Raji (cell line): ENCODE measurements at regions not wholly inside any gene's neighbourhood (a gene's known extent, or its start where the extent isn't known, plus 50 kb on each side); places are given as distances from the start of the nearest gene placed in this dataset.

ENCODE experiments used
- POLR2A ChIP-seq: IDR thresholded peaks from 2 replicates; pipeline ENCODE4 v1.6.1; 2011; ENCODE audit warnings: low read depth, low read length, control low read depth; ENCODE audit not compliant: insufficient read depth

DNA sequence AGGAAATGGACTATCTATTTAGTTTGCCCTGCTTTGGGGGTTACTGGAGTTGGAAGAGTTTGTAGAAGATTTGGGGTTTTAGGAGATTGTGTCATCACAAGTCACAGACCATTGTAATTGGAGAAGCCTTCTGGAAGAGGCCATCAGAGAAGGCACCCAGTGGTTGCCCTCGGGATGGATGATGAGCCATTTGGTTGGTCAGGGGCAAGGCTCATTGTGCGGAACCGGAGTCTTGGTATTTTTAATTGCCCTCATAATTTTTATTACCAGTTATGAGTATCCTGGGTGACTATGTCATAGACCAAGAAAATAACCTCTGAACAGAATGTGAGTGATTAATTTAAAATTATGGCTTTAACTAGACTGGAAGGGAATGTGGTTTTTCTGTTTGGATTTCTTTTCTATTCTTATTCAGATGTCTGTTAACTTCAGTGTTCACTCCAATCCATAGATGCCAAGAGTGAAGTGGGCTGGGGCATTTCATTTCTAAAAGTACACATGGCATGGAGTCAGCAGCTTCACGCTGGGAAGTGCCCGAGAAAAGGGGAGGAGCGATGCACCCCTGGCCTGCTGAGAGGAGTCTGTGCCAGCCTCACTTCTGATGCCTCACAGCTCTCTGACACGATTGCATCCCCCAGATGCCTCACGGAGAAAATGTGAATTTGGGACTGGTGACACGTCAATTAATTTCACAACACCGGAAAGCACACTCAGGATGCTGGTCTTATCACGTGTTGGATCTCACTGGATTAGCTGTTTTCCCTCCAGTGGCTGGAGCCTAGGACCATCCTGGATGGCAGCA is 225.6 kb upstream of the IGFBP3 start:
- no peak for TF ChIP-seq POLR2A

DNA sequence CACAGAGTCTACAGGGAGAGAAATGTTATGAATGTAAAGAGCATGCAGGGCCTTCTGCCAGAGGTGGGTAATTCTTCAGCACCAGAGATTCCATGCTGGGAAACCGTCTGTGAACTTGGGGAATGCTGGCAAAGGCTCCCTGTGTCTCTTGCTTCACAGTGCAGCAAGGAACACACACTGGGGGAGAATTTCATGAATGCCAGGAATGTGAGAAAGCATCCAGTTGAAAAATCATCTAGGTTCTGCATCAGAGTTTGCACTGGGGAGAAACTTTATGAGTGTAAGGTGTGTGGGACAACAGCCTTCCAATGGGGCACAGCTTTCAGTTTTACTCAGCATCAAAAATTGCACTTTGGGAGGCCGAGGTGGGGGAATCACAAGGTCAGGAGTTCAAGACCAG is 224.3 kb upstream of the IGFBP3 start:
- no peak for TF ChIP-seq POLR2A

GRCh38 chr7:46143949-46144917 is 223.2 kb upstream of the IGFBP3 start:
- TF ChIP-seq POLR2A, result no peak

DNA sequence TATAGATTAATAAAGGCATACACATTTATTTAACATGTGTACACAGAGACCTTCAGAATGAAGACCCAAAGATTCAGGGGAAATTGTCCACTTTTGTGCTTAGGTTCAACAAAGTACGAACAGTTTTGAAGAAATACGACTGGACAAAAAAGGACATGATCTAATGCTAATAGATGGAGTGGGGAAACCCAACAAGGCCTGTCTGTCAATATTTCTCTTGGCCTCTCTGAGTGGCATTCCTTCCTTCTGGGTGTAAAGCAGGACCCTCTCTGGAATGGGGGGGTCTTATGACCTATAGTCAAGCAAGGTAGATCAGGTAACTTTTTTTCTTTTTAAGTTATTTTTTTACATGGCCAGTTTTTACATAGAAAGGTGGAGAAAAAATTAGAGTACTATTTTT is 222.3 kb upstream of the IGFBP3 start:
- TF ChIP-seq POLR2A, result no peak

DNA sequence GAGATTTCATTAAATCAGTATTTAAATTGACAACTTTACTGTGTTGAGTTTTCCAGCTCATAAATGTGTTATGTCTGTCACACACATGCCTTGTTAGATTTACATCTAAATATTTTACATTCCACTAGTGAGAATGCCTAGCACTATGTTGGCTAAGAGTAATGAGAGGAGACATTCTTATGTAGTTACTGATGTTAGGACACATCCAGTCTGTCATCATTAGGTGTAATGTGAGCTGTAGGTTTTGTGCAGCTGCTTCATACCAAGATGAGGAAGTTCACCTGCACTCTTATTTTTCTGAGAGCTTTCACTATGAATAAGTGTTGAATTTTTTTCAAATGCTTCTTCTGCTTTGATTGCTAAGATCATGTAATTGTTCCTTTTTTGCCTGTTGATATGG is 218.0 kb upstream of the IGFBP3 start:
- no peak for TF ChIP-seq POLR2A

GRCh38 chr7:46137725-46138124 is 216.7 kb upstream of the IGFBP3 start:
- no peak for TF ChIP-seq POLR2A

- TF ChIP-seq POLR2A, result no peak
Measured at GRCh38 chr7:46135557-46135956, 214.5 kb upstream of the IGFBP3 start.

DNA sequence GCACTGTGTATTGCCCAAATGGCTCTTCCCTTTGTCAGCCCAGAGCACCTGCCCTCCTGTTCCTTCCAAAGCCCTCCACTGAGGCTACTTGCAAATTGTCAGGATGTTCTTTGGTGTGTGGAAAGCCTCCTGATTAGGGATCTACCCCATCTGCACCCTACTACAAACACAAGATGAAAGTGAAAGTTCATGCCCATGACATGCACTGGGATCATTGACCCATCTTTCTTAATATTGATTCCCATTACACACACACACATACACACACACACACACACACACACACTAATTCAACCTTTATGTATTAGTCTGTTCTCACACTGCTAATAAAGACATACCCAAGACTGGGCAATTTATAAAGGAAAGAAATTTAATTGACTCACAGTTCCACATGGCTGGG is 213.7 kb upstream of the IGFBP3 start:
- no peak for TF ChIP-seq POLR2A

GRCh38 chr7:46134385-46134784 is 213.3 kb upstream of the IGFBP3 start:
- no peak for TF ChIP-seq POLR2A

GRCh38 chr7:46133751-46134150 is 212.7 kb upstream of the IGFBP3 start:
- TF ChIP-seq POLR2A, result no peak

DNA sequence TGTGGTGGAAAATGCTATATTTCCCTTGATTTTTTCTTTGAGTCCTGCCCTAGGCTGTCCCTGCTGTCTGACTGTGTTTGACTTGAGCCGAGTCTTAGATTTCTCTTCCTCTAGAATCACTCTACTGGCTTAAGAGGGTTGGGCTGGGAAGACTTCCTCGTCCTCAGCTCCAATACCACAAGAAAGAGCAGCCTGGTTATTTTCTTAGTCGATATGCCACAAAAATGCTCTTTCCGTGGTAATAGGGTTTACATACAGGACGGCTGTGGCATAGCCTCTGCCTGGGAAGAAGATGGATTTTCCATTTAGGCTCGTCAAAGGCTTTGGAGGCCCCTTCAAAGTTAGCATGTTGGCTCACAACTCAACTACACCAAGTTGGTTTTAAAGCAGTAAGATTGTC is 212.0 kb upstream of the IGFBP3 start:
- TF ChIP-seq POLR2A, result no peak

DNA sequence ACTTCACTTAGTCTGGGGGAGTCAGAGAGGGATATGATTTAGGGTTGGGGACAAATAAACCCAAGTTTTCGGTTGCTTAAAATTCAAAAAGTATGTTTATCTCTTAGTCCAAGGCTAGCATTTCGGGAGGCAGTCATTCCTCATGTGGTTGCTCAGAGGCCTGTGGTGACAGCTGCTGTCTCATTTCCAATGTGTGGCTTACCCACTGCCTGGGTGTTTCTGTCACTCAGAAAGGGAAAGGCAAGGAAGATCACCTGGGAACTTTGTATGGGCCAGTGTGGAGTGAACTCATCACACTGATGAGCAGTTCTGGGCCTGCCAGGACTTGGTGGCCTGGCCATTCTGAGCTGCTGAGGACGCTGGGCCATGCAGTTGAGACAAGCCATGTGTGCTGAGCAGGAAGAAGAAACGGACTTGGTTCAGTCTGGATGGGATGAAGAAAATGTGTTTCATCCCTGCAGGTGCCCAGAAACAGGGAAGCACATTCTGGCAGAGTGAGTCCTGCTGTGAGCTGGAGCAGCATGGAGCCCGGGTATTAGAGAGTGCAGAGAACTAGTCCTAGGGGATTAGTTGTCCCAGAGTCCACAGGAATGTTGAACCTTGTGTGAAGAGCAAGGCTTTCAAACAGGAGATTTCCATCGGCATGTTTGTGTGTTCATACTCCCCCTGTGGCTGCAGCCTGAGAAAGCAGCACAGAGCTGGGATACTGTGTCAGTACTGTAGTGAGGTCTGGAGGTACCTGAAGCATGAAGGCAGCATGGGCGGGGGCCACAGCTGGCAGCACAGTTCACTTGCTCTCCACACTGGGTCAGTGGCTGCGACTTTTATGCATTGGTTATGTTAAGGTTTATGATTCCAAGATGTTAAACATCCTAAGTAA is 211.1 kb upstream of the IGFBP3 start:
- no peak for TF ChIP-seq POLR2A

DNA sequence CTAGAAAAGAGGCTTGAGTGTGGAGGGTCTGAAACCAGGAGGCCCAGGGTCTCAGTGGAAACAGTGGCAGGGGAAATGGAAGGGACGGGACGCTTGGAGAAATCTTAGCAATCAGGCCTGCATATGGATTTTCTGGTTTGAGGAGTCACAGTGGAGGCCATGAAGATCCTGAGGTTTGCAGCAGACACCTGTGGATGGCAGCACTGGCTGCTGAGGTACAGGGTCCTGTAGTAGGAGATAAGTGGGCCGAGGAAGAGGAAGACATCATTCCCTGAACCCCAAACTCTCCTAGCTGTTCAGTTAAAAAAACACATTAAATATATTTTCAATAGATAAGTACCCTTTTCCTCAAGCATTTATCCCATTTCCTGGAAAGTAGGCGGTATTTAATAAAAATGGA is 208.8 kb upstream of the IGFBP3 start:
- TF ChIP-seq POLR2A, result no peak

DNA sequence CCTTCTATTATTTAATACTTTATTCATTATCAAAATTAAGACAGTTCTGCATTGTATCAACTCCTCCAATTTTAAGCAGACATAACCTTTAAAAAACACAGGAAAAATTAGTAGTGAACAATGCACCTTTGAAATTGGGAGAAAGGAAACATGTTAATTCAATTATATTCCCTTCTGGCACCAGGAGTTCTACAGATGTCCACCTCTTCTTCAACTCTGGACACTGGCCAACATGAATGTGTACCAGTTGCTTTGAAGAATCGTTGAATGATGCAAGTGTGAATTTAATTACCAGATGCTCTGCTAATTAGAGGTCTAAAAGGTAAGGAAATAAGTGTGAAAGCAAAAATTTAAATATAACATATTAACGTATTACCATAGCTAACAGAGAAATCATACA is 206.7 kb upstream of the IGFBP3 start:
- no peak for TF ChIP-seq POLR2A

GRCh38 chr7:46126675-46127300 is 205.7 kb upstream of the IGFBP3 start:
- no peak for TF ChIP-seq POLR2A
